ENCODE measurements at regions not wholly inside any gene's neighbourhood (a gene's known extent, or its start where the extent isn't known, plus 50 kb on each side); places are given as distances from the start of the nearest gene placed in this dataset.

GRCh38 chr15:46567968-46568367 lies 933.1 kb downstream of the SQOR start:
- DNase-seq: no peak

DNA sequence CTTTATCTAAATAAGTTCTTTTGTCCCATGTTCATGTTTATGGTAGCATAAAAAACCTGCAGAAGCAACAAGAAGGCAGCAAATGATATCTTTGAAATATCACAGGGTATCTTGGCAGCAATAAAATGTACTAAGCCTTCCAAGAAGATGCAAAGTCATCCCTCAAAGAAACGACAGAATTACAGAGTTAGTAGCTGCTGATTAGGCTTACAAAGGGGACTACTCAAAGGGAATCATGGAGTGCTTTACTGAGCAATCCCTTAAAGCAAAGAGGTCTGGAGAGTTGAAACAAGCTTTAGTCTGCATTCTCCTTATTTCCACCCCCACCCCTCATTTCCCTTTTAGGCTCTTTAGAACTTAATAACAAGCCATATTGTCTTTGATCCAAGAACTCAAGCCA lies 935.0 kb downstream of the SQOR start:
- no peak for DNase-seq

- DNase-seq: no peak
These were observed 942.0 kb downstream of the SQOR start for GRCh38 chr15:46576646-46577395.

GRCh38 chr15:46577767-46578166 lies 942.9 kb downstream of the SQOR start:
- DNase-seq: no peak

DNA sequence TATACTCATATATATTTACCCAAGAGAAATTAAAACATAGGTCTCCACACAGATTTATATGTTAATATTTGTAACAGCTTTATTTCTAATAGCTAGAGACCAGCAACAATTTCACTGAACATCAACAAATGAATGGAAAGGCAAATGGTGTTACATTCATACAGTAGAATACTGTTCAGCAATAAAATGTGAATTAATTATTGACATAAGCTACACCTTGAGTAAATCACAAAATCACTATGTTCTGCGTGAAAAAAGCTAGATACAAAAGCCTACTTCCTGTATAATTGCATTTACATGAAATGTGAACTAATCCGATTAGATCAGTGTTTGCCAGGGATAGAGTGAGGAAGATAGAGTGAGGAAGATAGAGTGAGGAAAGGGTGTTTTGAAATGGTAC lies 945.7 kb downstream of the SQOR start:
- DNase-seq: no peak

- DNase-seq: no peak
These were observed 946.1 kb downstream of the SQOR start for GRCh38 chr15:46580924-46581323.

DNA sequence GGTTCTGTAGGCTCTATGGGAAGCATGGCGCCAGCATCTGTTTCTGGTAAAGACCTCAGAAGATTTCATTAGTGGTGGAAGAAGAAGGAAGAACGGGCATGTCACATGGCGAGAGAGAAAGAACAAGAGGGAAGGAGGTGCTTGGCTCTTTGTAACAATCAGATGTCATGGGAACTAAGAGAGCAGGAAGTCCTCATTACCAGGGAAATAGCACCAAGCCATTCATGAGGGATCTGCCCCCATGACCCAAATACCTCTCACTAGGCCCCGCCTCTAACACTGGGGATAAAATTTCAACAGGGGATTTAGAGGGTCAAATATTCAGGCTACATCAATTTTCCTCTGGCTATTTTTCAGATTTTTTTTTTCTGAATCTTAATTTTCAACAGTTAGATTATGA lies 954.3 kb downstream of the SQOR start:
- peak; percentile 41 for DNase-seq

DNA sequence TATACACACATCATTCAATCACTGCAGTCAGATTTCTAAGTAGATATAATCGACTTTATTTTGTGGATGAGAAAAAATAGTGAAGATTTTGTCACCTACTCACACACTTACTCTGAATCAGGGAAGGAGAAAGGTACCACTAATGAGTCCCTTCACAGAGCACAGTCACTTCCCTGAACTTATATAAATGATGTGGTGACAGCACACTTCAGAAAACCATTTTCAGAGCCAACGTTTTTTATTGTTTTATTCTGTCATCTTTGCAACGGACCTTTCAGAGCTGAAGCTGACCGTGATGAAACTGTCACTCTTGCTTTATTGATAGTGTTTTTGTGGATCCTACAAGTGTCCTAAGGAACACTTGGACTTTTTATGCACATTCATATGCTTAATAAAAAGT lies 956.6 kb downstream of the SQOR start:
- DNase-seq: no peak

DNA sequence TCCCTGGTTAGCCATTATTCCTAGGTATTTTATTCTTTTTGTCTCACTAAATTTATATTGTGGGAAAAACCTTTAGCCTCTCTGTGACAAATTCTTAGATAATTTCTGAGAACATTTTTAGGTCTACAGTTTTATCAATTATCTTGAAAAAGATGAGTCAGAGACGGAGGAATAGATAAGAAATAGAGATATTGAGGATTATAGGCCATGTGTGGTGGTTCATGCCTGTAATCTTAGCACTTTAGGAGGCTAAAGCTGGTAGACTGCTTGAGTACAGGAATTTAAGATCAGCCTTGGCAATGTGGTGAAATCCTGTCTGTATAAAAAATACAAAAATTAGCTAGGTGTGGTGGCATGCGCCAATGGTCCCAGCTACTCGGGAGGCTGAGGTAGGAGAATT lies 960.2 kb downstream of the SQOR start:
- no peak for DNase-seq

- peak; percentile 62 for DNase-seq
These were observed 972.2 kb downstream of the SQOR start for GRCh38 chr15:46607077-46607476.

GRCh38 chr15:46616033-46616432 lies 981.2 kb downstream of the SQOR start:
- no peak for DNase-seq

GRCh38 chr15:46617507-46617906 lies 982.7 kb downstream of the SQOR start:
- DNase-seq: no peak

DNA sequence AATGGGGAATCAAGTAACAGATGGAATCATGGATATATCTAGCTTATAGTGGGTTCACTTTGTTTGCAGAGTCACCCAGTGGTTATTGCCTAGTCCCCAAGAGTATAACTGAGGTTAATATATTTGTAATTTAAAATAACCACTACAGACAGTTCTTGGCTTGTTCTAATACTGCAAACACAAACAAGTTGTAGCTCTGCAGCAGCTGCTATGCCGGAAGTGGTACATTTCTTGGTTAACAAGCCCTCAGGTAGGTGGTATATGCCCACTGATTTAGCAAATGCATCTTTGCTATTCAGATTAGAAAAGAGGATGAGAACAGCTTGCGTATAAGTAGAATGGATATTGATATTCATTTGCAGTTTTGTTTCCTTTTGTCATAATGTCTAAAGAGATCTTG lies 984.2 kb downstream of the SQOR start:
- no peak for DNase-seq

GRCh38 chr15:46620392-46621013 lies 985.7 kb downstream of the SQOR start:
- no peak for DNase-seq

DNA sequence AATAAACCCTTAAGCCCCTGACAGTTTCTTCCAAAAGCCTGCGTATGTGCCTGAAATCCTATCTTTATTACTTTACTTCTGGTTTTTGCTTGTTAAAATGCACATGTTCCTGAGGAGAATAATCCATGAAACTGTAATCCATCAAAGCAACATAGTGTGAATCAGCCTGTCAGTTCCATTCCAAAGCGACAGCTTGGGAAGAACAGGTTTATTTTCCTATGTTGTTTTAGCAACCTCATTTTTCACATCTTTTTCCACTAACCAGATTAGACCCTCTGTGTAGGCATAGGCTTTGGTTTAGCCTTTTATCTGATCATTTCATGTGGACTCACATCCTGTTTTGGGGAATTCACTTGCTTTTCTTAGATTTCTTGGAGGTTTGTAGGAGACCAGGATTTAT lies 988.0 kb downstream of the SQOR start:
- no peak for DNase-seq

DNA sequence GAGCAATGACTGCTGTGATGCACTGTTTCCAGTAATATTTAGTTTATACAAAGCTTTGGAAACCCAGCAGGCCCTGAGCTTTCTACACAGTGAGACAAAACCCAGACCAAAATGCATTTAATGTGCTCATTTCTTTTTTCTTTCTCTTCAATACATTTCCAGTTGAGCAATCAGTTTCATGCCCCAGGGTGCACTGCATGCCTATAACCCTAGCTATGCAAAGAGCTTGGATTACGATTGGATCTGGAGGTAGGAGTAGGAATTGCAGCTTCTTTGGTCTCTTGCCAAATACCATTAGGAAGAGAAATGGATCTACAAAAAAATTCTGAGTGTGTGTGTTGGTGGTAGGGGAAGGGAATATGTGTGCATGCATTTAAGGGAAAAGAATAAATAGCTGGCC lies 1001.4 kb downstream of the SQOR start:
- DNase-seq: peak; percentile 93

GRCh38 chr15:46644501-46645481 lies 1010.0 kb downstream of the SQOR start:
- DNase-seq: peak; percentile 71

- DNase-seq: peak; percentile 72
These were observed 1011.7 kb downstream of the SQOR start for GRCh38 chr15:46646490-46646889.

- no peak for DNase-seq
These were observed 1012.2 kb downstream of the SQOR start for GRCh38 chr15:46647046-46647445.

DNA sequence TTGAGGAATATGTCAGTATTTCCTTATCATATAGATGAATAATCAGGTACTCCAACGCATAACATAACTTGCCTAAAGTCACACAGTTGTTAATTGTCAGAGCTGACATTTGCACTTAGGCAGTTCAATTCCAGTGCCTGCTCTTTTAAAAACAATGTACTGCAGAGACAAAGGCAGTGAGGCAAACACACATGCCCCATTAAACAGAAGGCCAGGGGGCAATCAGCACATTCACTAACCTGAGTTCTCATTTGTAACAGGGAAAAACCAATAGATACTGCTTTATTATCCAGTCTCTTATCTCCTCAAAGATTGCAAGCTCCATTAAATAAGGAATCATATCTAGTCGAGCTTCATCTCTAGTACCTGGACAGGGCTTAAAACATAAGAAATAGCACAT lies 1017.4 kb downstream of the SQOR start:
- peak; percentile 80 for DNase-seq

DNA sequence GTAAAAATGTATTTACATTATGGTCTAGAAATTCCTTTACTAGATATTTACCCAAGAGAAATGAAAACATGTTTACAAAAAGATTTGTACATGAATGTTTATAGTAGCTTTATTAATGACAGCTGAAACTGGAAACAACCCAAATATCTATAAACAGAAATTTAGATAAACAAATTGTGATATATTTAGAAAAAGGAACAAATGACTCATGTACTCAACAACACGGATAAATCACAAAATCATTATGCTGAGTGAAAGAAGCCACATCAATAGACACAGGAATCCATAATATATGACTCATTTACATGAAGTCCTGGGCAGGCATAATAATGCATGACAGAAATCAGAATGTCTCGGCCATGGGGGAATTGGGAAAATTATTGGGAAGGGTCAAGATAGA lies 1020.2 kb downstream of the SQOR start:
- DNase-seq: no peak

- no peak for DNase-seq
These were observed 1025.4 kb downstream of the SQOR start for GRCh38 chr15:46660096-46660842.

DNA sequence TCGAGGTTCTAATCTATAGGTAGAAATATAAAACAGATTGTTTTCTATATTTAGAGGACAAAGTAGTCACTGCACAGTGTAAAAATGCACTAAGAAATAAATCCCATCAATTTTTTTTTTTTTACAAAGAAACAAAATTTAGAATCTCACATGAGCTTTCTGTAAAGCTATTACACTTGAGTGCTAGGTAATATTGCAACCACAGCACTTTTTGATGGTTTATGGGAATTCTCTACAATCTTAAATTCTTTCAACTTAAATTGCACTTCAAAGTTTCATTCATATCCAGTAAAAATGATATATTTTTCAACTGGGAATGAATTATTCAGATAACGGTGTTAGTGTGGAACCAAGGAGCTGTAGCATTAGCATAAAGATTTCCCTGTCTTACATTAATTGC lies 1035.4 kb downstream of the SQOR start:
- no peak for DNase-seq
